Esophagus squamous epithelium (tissue), 4 donors: ENCODE measurements at regions not wholly inside any gene's neighbourhood (a gene's known extent, or its start where the extent isn't known, plus 50 kb on each side); places are given as distances from the start of the nearest gene placed in this dataset.

Source experiments
- POLR2A ChIP-seq, 4 donors: fragments of 450-650 bp; IDR thresholded peaks; one replicate each; pipeline ENCODE4 v1.6.1; 2017; ENCODE audit warnings: antibody characterized with exemption in 4 of 4, mild to moderate bottlenecking in 4 of 4, moderate library complexity in 3 of 4
- TF ChIP-seq, protein P1 (sequence below), 6 experiments: fragments of 450-650 bp in 4 of 6; fragments of 200-600 bp in 2 of 6; sonication (generic) in 2 of 6; IDR thresholded peaks; one replicate each; pipeline ENCODE4 v1.5.1; 2016 to 2019; ENCODE audit warnings: antibody characterized with exemption in 6 of 6, mild to moderate bottlenecking in 4 of 6, moderate library complexity in 4 of 6

DNA sequence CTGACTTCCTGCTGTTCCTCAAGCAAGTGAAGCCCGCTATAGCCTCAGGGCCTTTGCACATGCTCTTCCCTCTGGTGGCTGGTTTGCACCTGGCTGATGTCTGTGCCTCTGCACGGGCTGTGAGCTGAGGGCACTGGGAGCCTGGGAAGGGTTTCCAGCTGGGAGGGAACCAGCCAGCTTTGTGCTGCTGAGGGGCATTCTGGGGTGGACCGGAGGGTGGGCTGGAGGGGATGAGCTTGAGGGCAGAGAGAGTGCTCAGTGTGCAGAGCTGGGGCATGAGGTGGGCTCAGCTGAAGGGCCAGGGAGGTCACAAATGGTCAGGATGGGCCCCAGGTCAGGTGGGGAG lies 305.7 kb downstream of the MATN1 start:
- no peak for TF ChIP-seq POLR2A (IDR thresholded peaks at IDR 0.05)
- TF ChIP-seq, protein P1, sequence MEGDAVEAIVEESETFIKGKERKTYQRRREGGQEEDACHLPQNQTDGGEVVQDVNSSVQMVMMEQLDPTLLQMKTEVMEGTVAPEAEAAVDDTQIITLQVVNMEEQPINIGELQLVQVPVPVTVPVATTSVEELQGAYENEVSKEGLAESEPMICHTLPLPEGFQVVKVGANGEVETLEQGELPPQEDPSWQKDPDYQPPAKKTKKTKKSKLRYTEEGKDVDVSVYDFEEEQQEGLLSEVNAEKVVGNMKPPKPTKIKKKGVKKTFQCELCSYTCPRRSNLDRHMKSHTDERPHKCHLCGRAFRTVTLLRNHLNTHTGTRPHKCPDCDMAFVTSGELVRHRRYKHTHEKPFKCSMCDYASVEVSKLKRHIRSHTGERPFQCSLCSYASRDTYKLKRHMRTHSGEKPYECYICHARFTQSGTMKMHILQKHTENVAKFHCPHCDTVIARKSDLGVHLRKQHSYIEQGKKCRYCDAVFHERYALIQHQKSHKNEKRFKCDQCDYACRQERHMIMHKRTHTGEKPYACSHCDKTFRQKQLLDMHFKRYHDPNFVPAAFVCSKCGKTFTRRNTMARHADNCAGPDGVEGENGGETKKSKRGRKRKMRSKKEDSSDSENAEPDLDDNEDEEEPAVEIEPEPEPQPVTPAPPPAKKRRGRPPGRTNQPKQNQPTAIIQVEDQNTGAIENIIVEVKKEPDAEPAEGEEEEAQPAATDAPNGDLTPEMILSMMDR (IDR thresholded peaks at IDR 0.05) = no peak
